ENCODE measurements at regions not wholly inside any gene's neighbourhood (a gene's known extent, or its start where the extent isn't known, plus 50 kb on each side); places are given as distances from the start of the nearest gene placed in this dataset.

DNA sequence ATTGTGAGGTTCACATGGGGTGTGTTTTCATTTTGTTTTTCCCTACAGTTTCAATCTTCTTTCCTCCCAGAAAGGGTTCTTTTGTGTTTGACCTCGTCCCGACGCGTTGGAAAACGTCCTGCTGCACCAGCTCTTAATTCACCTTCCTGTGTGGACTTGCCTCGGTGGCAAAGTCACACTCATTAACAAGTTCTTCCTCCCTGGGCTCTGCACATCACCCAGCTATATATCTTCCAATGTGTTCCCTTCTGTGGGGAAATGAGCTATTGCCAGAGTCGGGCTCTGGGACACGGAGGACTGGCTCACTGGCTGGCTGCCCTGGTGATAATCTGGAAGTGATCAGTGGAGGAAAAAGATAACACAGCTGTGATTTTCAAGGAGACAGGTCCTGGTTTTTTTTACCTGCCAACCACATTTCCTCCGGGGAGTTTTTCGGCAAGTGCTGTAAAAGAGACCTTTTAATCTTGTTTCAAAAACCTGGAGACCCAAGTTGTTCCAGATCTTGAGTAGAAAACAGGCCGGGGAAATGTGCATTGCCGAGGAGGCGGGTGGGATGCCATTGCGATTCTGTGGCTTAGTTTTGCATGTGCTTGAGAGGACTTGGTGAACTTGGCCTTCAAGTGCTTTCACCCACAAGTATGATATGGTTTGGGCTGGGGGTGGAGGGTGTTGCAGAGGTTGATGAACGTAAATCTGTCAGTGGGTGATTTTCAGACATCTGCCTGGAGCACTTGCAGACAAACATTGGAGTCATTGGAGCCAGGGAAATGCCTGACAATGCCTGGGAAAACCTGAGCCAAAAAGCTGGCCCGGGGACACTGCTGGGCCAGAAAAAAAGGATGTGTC is 96.5 kb upstream of the CREB5 start:
- TF ChIP-seq, protein P1, sequence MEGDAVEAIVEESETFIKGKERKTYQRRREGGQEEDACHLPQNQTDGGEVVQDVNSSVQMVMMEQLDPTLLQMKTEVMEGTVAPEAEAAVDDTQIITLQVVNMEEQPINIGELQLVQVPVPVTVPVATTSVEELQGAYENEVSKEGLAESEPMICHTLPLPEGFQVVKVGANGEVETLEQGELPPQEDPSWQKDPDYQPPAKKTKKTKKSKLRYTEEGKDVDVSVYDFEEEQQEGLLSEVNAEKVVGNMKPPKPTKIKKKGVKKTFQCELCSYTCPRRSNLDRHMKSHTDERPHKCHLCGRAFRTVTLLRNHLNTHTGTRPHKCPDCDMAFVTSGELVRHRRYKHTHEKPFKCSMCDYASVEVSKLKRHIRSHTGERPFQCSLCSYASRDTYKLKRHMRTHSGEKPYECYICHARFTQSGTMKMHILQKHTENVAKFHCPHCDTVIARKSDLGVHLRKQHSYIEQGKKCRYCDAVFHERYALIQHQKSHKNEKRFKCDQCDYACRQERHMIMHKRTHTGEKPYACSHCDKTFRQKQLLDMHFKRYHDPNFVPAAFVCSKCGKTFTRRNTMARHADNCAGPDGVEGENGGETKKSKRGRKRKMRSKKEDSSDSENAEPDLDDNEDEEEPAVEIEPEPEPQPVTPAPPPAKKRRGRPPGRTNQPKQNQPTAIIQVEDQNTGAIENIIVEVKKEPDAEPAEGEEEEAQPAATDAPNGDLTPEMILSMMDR (IDR thresholded peaks at IDR 0.05): no peak
- no peak for TF ChIP-seq POLR2A (IDR thresholded peaks at IDR 0.05)
